ENCODE measurements at regions not wholly inside any gene's neighbourhood (a gene's known extent, or its start where the extent isn't known, plus 50 kb on each side); places are given as distances from the start of the nearest gene placed in this dataset.
A peak's percentile ranks its signal among the peaks of the same experiment; 100 is the strongest.
"Not testable (repeated sequence)": the region's sequence is repeated elsewhere in the genome, so short reads cannot be mapped to it uniquely, and the experiment has no call there.

- Histone ChIP-seq H3K36me3 (ENCODE audit: insufficient read depth, low read length) (no peaks in the 10 kb centered on the region), H3K4me1 (ENCODE audit: insufficient read depth, low read length) (no peaks in the 10 kb centered on the region), H3K9ac (ENCODE audit: low read depth, low read length) (no peak overlapping the region), H3K9me3 (ENCODE audit: insufficient read depth, low read depth, low read length) (no peaks in the 10 kb centered on the region), H3K27ac (ENCODE audit: low read depth, low read length) (no peak overlapping the region), H3K4me3 (ENCODE audit: low read length) (no peak overlapping the region), H3K27me3 (ENCODE audit: insufficient read depth, low read length) (no peaks in the 10 kb centered on the region)
- 100% methylated on average over 1 of the region's 1 CpG for WGBS
Observed at GRCh38 chr7:9608560-9608959, 1175.2 kb downstream of the NXPH1 start.

- H3K36me3 ChIP-seq (ENCODE audit: insufficient read depth, low read length); H3K9me3 ChIP-seq (ENCODE audit: insufficient read depth, low read depth, low read length); H3K27ac ChIP-seq (ENCODE audit: low read depth, low read length); H3K27me3 ChIP-seq (ENCODE audit: insufficient read depth, low read length); H3K4me1 ChIP-seq (ENCODE audit: insufficient read depth, low read length); H3K9ac ChIP-seq (ENCODE audit: low read depth, low read length): not testable (repeated sequence)
- 0 out of 2 replicates have a peak overlapping the region, but pooled peaks have one; percentile 47 for H3K4me3 ChIP-seq (ENCODE audit: low read length)
- 89% methylated on average over 5 of the region's 6 CpGs for WGBS
Observed at GRCh38 chr7:9620899-9621298, 1187.5 kb downstream of the NXPH1 start.

GRCh38 chr7:9621306-9621902, 1188.0 kb downstream of the NXPH1 start:
- not testable (repeated sequence) for H3K27ac ChIP-seq (ENCODE audit: low read depth, low read length); H3K27me3 ChIP-seq (ENCODE audit: insufficient read depth, low read length); H3K9ac ChIP-seq (ENCODE audit: low read depth, low read length); H3K9me3 ChIP-seq (ENCODE audit: insufficient read depth, low read depth, low read length); H3K4me1 ChIP-seq (ENCODE audit: insufficient read depth, low read length); H3K36me3 ChIP-seq (ENCODE audit: insufficient read depth, low read length)
- 95% methylated on average over 42 of the region's 44 CpGs for WGBS
- H3K4me3 ChIP-seq (ENCODE audit: low read length) = peak overlapping the region; percentile 47

- H3K27ac ChIP-seq (ENCODE audit: low read depth, low read length) = no peak overlapping the region
- WGBS = 86% methylated on average over 7 of the region's 9 CpGs
- no peak overlapping the region for H3K9ac ChIP-seq (ENCODE audit: low read depth, low read length)
- H3K36me3 ChIP-seq (ENCODE audit: insufficient read depth, low read length) = no peaks in the 10 kb centered on the region
- peak overlapping the region; percentile 47 for H3K4me3 ChIP-seq (ENCODE audit: low read length)
- H3K9me3 ChIP-seq (ENCODE audit: insufficient read depth, low read depth, low read length) = no peaks in the 10 kb centered on the region
- peaks cover 4% of the 10 kb centered on the region; the same call in 1 of the 2 replicates for H3K27me3 ChIP-seq (ENCODE audit: insufficient read depth, low read length)
- no peaks in the 10 kb centered on the region for H3K4me1 ChIP-seq (ENCODE audit: insufficient read depth, low read length)
Observed at GRCh38 chr7:9621927-9622326, 1188.5 kb downstream of the NXPH1 start.

GRCh38 chr7:9625953-9626352, 1192.5 kb downstream of the NXPH1 start:
- Histone ChIP-seq H3K4me1 (ENCODE audit: insufficient read depth, low read length) (no peaks in the 10 kb centered on the region), H3K36me3 (ENCODE audit: insufficient read depth, low read length) (no peaks in the 10 kb centered on the region), H3K9ac (ENCODE audit: low read depth, low read length) (no peak overlapping the region), H3K4me3 (ENCODE audit: low read length) (no peak overlapping the region), H3K9me3 (ENCODE audit: insufficient read depth, low read depth, low read length) (no peaks in the 10 kb centered on the region), H3K27me3 (ENCODE audit: insufficient read depth, low read length) (peaks cover 4% of the 10 kb centered on the region; the same call in 1 of the 2 replicates), H3K27ac (ENCODE audit: low read depth, low read length) (no peak overlapping the region)
- 98% methylated on average over 3 of the region's 3 CpGs for WGBS

- H3K36me3 ChIP-seq (ENCODE audit: insufficient read depth, low read length) = no peaks in the 10 kb centered on the region
- no peaks in the 10 kb centered on the region for H3K27me3 ChIP-seq (ENCODE audit: insufficient read depth, low read length)
- 91% methylated on average over 1 of the region's 2 CpGs for WGBS
- H3K9me3 ChIP-seq (ENCODE audit: insufficient read depth, low read depth, low read length) = no peaks in the 10 kb centered on the region
- H3K27ac ChIP-seq (ENCODE audit: low read depth, low read length) = no peak overlapping the region
- no peaks in the 10 kb centered on the region for H3K4me1 ChIP-seq (ENCODE audit: insufficient read depth, low read length)
- H3K4me3 ChIP-seq (ENCODE audit: low read length) = no peak overlapping the region
- H3K9ac ChIP-seq (ENCODE audit: low read depth, low read length) = no peak overlapping the region
Observed at GRCh38 chr7:9645756-9646155, 1212.3 kb downstream of the NXPH1 start.

GRCh38 chr7:9657257-9657656, 1223.8 kb downstream of the NXPH1 start:
- Histone ChIP-seq H3K27ac (ENCODE audit: low read depth, low read length) (no peak overlapping the region), H3K4me3 (ENCODE audit: low read length) (no peak overlapping the region), H3K27me3 (ENCODE audit: insufficient read depth, low read length) (no peaks in the 10 kb centered on the region), H3K9ac (ENCODE audit: low read depth, low read length) (no peak overlapping the region), H3K9me3 (ENCODE audit: insufficient read depth, low read depth, low read length) (no peaks in the 10 kb centered on the region), H3K4me1 (ENCODE audit: insufficient read depth, low read length) (no peaks in the 10 kb centered on the region), H3K36me3 (ENCODE audit: insufficient read depth, low read length) (no peaks in the 10 kb centered on the region)
- 88% methylated on average over 2 of the region's 4 CpGs for WGBS

GRCh38 chr7:9671979-9672917, 1238.8 kb downstream of the NXPH1 start:
- no peaks in the 10 kb centered on the region for H3K4me1 ChIP-seq (ENCODE audit: insufficient read depth, low read length)
- H3K36me3 ChIP-seq (ENCODE audit: insufficient read depth, low read length) = no peaks in the 10 kb centered on the region
- no peak overlapping the region for H3K9ac ChIP-seq (ENCODE audit: low read depth, low read length)
- H3K4me3 ChIP-seq (ENCODE audit: low read length) = no peak overlapping the region
- no peaks in the 10 kb centered on the region for H3K9me3 ChIP-seq (ENCODE audit: insufficient read depth, low read depth, low read length)
- no peak overlapping the region for H3K27ac ChIP-seq (ENCODE audit: low read depth, low read length)
- no peaks in the 10 kb centered on the region for H3K27me3 ChIP-seq (ENCODE audit: insufficient read depth, low read length)
- 90% methylated on average over 6 of the region's 7 CpGs for WGBS

- Histone ChIP-seq H3K36me3 (ENCODE audit: insufficient read depth, low read length) (no peaks in the 10 kb centered on the region), H3K9ac (ENCODE audit: low read depth, low read length) (no peak overlapping the region), H3K4me1 (ENCODE audit: insufficient read depth, low read length) (no peaks in the 10 kb centered on the region), H3K4me3 (ENCODE audit: low read length) (no peak overlapping the region), H3K27ac (ENCODE audit: low read depth, low read length) (no peak overlapping the region), H3K9me3 (ENCODE audit: insufficient read depth, low read depth, low read length) (0 out of 2 replicates have a peak, but pooled peaks cover 4% of the 10 kb centered on the region), H3K27me3 (ENCODE audit: insufficient read depth, low read length) (no peaks in the 10 kb centered on the region)
- WGBS = 100% methylated on average over 2 of the region's 2 CpGs
Observed at GRCh38 chr7:9680713-9681112, 1247.3 kb downstream of the NXPH1 start.

GRCh38 chr7:9681284-9681683, 1247.9 kb downstream of the NXPH1 start:
- H3K9me3 ChIP-seq (ENCODE audit: insufficient read depth, low read depth, low read length) = 0 out of 2 replicates have a peak, but pooled peaks cover 4% of the 10 kb centered on the region
- H3K9ac ChIP-seq (ENCODE audit: low read depth, low read length) = no peak overlapping the region
- H3K4me3 ChIP-seq (ENCODE audit: low read length) = no peak overlapping the region
- no peaks in the 10 kb centered on the region for H3K27me3 ChIP-seq (ENCODE audit: insufficient read depth, low read length)
- WGBS = 100% methylated on average over 2 of the region's 4 CpGs
- H3K27ac ChIP-seq (ENCODE audit: low read depth, low read length) = no peak overlapping the region
- no peaks in the 10 kb centered on the region for H3K36me3 ChIP-seq (ENCODE audit: insufficient read depth, low read length)
- H3K4me1 ChIP-seq (ENCODE audit: insufficient read depth, low read length) = no peaks in the 10 kb centered on the region

- WGBS = 97% methylated on average over 2 of the region's 2 CpGs
- Histone ChIP-seq H3K9me3 (ENCODE audit: insufficient read depth, low read depth, low read length) (no peaks in the 10 kb centered on the region), H3K36me3 (ENCODE audit: insufficient read depth, low read length) (no peaks in the 10 kb centered on the region), H3K9ac (ENCODE audit: low read depth, low read length) (no peak overlapping the region), H3K4me3 (ENCODE audit: low read length) (no peak overlapping the region), H3K4me1 (ENCODE audit: insufficient read depth, low read length) (no peaks in the 10 kb centered on the region), H3K27ac (ENCODE audit: low read depth, low read length) (no peak overlapping the region), H3K27me3 (ENCODE audit: insufficient read depth, low read length) (no peaks in the 10 kb centered on the region)
Observed at GRCh38 chr7:9691286-9691685, 1257.9 kb downstream of the NXPH1 start.
